Omental fat pad (tissue), 3 donors: ENCODE measurements at regions not wholly inside any gene's neighbourhood (a gene's known extent, or its start where the extent isn't known, plus 50 kb on each side); places are given as distances from the start of the nearest gene placed in this dataset.

Experiments
- ATAC-seq: fragments of 150-250 bp; one replicate; pipeline ENCODE4 v1.9.1; 2016; ENCODE audit warnings: mild to moderate bottlenecking, moderate library complexity; ENCODE audit not compliant: low FRiP score
- DNase-seq: peaks from one replicate; pipeline ENCODE4 v3.0.0-alpha.2; 2019; ENCODE audit warnings: low spot score
- TF ChIP-seq, protein P1 (sequence below), 3 donors: fragments of 450-650 bp; IDR thresholded peaks; one replicate each; pipeline ENCODE4 v1.5.1; 2016 to 2017; ENCODE audit warnings: antibody characterized with exemption in 3 of 3, mild to moderate bottlenecking in 3 of 3, moderate library complexity in 2 of 3

DNA sequence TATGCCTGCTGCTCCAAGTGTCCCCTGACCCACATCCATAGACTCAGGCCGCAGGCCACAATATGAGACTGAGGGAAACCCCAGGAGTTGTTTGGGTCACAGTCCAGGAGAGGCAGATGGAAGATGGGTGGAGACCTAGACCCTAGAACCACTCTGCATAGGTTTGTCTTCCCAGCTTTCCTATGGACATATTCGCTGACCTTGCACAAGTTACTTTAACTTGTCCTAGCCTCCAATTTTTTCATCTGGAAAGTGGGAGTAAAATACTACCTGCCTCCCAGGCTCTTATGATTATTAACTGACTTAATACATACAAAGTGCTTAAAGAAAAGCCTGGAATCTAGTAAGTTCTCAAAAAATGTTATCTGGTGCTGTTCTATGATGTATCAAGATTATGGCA lies 157.1 kb upstream of the IFNG-AS1 start:
- TF ChIP-seq, protein P1, sequence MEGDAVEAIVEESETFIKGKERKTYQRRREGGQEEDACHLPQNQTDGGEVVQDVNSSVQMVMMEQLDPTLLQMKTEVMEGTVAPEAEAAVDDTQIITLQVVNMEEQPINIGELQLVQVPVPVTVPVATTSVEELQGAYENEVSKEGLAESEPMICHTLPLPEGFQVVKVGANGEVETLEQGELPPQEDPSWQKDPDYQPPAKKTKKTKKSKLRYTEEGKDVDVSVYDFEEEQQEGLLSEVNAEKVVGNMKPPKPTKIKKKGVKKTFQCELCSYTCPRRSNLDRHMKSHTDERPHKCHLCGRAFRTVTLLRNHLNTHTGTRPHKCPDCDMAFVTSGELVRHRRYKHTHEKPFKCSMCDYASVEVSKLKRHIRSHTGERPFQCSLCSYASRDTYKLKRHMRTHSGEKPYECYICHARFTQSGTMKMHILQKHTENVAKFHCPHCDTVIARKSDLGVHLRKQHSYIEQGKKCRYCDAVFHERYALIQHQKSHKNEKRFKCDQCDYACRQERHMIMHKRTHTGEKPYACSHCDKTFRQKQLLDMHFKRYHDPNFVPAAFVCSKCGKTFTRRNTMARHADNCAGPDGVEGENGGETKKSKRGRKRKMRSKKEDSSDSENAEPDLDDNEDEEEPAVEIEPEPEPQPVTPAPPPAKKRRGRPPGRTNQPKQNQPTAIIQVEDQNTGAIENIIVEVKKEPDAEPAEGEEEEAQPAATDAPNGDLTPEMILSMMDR (IDR thresholded peaks at IDR 0.05) = no peak
- DNase-seq (no peak), ATAC-seq (no peak)

DNA sequence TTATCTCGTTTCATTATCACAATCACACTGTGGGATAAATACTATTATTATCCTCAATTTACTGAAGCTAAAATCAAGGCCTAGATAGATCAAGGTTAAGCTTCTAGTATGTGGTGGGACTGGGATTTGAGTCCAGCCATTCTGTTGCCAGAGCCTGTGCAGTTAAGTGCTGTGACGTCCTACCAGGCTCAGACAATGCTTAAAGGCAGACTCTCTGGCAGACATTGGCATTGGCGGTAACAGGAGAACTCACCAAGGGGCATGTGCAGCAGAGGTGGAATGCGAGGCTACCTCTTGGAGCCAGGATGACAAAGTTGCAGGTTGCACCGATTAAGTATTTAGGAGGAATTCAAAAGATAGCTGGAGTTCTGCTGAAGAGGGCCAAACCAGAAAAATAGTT lies 155.6 kb upstream of the IFNG-AS1 start:
- TF ChIP-seq, protein P1 (IDR thresholded peaks at IDR 0.05) = no peak
- ATAC-seq = no peak
- no peak for DNase-seq

DNA sequence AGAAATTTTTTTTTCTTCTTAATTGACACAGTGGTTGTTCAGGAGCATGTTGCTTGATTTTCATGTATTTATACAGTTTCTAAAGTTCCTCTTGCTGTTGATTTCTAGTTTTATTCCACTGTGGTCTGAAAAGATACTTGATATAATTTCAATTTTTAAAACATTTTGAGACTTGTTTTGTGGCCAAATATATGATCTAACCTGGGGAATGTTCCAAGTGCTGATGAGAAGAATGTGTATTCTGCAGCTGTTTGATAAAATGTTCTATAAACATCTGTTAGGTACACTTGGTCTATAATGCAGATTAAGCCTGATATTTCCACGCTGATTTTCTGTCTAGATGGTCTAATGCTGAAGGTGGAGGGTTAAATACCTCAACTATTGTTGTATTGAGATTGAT lies 151.4 kb upstream of the IFNG-AS1 start:
- ATAC-seq (no peak), DNase-seq (no peak)
- TF ChIP-seq, protein P1 (IDR thresholded peaks at IDR 0.05) = no peak

DNA sequence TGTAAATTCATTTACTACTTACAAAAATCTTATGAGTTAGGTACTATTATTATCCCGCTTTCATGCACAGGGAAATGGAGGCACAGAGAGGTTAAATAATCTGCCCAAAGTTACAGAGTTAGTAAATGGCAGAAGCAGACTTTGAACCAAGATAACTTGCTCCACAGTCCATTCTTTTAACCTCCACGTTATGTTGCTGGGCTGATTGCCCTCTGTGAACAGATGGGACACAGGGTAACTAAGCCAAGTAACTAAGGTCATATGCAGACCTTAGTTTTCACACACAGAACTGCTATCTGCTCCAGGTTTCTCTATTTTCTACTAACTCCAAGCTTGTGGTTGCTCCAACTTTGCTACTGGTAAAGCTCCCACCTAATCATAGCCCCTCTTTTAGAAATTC lies 147.1 kb upstream of the IFNG-AS1 start:
- TF ChIP-seq, protein P1 (IDR thresholded peaks at IDR 0.05) = no peak
- ATAC-seq (no peak), DNase-seq (no peak)

DNA sequence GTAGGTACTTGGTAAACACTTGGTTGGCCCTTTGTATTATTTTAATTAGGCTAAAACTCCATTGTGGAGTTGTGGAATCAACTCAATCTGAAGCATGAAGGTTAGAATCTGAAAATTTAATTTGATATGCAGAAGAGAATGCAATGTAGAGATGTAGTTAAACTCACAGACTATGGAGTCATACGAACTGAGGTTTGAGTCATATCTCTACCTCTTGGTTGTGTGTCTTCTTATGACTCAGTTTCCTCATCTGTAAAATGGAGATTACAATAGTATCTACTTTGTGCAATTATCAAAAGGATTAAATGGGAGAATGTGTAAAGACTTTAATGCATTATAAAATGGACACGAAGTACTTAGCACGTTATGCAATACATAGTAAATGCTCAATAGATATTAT lies 146.0 kb upstream of the IFNG-AS1 start:
- DNase-seq (no peak), ATAC-seq (no peak)
- TF ChIP-seq, protein P1 (IDR thresholded peaks at IDR 0.05) = no peak

DNA sequence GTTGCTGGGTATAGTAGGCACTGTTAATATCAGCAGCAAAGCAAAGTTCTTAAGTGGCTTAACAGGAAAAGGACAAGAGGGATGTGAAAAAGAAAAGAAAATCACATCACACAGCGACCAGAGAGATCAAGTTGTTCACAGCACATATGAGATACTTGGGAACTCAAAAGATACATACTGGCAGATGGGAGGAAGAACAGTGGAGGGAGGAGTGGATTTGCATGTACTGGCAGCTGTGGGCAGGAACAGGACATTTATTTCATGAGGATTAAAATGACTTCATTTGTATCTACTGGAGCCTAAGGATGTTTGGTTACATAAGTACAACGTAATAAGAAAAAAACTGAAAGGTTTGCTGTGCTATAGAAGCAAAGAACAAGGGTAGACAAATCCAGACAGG lies 136.5 kb upstream of the IFNG-AS1 start:
- no peak for DNase-seq
- ATAC-seq = no peak
- TF ChIP-seq, protein P1 (IDR thresholded peaks at IDR 0.05) = no peak

DNA sequence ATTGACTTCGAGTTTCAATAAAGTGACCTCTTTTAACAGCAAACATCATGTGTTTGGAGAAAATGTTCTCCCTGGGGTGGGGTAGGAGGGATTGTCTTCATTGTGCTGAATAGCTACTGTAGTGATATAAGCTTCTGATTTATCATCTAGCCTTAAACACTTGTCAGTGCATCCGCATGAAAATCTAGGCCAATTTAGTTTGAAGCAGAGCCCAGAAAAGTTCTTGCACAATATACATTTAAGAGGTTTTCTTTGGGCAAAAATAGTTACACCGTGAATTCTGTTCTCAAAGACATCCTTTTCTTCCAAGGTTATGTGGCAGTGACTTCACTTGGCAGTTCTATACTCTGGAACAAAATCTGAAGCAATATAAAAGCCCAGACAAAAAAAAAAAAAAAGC lies 136.0 kb upstream of the IFNG-AS1 start:
- no peak for ATAC-seq
- TF ChIP-seq, protein P1 (IDR thresholded peaks at IDR 0.05) = no peak
- no peak for DNase-seq
